Vagina (tissue), 2 donors: ENCODE measurements at regions not wholly inside any gene's neighbourhood (a gene's known extent, or its start where the extent isn't known, plus 50 kb on each side); places are given as distances from the start of the nearest gene placed in this dataset.

Experiments
- POLR2AphosphoS5 ChIP-seq, 2 donors: sonication (generic); formaldehyde crosslinking; IDR thresholded peaks; one replicate each; pipeline ENCODE4 v1.9.0; 2017; ENCODE audit warnings: antibody characterized with exemption in 2 of 2, mild to moderate bottlenecking in 2 of 2, low read depth in 1 of 2; ENCODE audit not compliant: insufficient read depth in 1 of 2
- TF ChIP-seq, protein P1 (sequence below), 3 experiments: fragments of 450-650 bp in 2 of 3; fragments of 200-600 bp in 1 of 3; sonication (generic) in 1 of 3; IDR thresholded peaks; one replicate each; pipeline ENCODE4 v1.5.1; 2017 to 2019; ENCODE audit warnings: antibody characterized with exemption in 3 of 3, mild to moderate bottlenecking in 2 of 3, moderate library complexity in 2 of 3

DNA sequence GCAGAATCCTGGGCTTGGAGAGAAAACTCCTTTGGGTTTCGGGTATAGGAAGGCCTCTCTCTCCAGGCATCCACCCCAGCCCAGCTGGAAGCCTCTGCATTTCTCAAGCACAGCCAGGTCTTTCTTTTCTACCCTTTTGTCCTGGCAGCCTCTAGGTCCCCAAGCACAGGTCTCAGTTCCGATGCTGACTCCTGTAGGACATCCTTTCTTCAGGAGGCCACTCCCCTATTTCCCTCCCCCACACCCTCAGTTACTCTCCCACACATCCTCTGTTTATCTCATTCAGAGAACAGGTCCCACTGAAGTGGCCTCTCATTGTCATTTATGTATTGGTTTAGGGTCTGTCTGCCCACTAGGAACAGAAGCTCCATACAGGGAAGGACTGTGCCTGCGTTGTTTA lies 352.6 kb downstream of the VRK1 start:
- no peak for TF ChIP-seq POLR2AphosphoS5 (IDR thresholded peaks at IDR 0.05; ENCODE audit: insufficient read depth in 1 of 2, low read depth in 1 of 2)
- TF ChIP-seq, protein P1, sequence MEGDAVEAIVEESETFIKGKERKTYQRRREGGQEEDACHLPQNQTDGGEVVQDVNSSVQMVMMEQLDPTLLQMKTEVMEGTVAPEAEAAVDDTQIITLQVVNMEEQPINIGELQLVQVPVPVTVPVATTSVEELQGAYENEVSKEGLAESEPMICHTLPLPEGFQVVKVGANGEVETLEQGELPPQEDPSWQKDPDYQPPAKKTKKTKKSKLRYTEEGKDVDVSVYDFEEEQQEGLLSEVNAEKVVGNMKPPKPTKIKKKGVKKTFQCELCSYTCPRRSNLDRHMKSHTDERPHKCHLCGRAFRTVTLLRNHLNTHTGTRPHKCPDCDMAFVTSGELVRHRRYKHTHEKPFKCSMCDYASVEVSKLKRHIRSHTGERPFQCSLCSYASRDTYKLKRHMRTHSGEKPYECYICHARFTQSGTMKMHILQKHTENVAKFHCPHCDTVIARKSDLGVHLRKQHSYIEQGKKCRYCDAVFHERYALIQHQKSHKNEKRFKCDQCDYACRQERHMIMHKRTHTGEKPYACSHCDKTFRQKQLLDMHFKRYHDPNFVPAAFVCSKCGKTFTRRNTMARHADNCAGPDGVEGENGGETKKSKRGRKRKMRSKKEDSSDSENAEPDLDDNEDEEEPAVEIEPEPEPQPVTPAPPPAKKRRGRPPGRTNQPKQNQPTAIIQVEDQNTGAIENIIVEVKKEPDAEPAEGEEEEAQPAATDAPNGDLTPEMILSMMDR (IDR thresholded peaks at IDR 0.05), result no peak
